GM12865 (cell line): ENCODE measurements at regions not wholly inside any gene's neighbourhood (a gene's known extent, or its start where the extent isn't known, plus 50 kb on each side); places are given as distances from the start of the nearest gene placed in this dataset.

Experiments used
- DNase-seq: peaks from one replicate; pipeline ENCODE4 v3.0.0; 2010; ENCODE audit warnings: low read depth
- H3K4me3 ChIP-seq: 2 replicates; pipeline ENCODE4 v1.5.1; 2011; ENCODE audit warnings: mild to moderate bottlenecking, low read depth, low read length, control low read depth
- TF ChIP-seq, protein P1 (sequence below): IDR thresholded peaks from 2 replicates; pipeline ENCODE4 v1.5.1; 2011; ENCODE audit warnings: low read length, control low read depth, low read depth, inconsistent platforms; ENCODE audit not compliant: insufficient read depth; ENCODE audit errors: missing control alignments

DNA sequence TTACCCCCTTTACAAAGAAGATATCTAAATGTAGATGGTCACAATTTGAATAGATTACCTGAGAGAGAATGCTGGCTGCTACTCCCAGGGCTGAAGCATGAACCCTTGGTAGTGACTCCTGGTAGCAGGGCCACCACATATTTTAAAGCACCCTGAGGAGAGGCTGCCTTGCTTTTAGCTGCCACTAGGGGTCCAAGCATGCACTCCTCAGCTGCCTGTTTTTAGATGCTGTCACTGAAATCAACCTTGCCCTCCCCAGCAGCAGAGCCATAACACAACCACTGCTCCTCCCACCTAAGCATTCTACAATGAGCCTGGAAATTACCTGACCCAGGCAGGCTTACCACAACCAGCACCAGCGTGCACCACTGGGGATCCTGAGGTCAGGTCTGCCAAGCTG lies 850.9 kb downstream of the FAM133A start:
- TF ChIP-seq, protein P1, sequence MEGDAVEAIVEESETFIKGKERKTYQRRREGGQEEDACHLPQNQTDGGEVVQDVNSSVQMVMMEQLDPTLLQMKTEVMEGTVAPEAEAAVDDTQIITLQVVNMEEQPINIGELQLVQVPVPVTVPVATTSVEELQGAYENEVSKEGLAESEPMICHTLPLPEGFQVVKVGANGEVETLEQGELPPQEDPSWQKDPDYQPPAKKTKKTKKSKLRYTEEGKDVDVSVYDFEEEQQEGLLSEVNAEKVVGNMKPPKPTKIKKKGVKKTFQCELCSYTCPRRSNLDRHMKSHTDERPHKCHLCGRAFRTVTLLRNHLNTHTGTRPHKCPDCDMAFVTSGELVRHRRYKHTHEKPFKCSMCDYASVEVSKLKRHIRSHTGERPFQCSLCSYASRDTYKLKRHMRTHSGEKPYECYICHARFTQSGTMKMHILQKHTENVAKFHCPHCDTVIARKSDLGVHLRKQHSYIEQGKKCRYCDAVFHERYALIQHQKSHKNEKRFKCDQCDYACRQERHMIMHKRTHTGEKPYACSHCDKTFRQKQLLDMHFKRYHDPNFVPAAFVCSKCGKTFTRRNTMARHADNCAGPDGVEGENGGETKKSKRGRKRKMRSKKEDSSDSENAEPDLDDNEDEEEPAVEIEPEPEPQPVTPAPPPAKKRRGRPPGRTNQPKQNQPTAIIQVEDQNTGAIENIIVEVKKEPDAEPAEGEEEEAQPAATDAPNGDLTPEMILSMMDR, result no peak
- peak; percentile 1 for DNase-seq
- H3K4me3 ChIP-seq, result no peak overlapping the region

DNA sequence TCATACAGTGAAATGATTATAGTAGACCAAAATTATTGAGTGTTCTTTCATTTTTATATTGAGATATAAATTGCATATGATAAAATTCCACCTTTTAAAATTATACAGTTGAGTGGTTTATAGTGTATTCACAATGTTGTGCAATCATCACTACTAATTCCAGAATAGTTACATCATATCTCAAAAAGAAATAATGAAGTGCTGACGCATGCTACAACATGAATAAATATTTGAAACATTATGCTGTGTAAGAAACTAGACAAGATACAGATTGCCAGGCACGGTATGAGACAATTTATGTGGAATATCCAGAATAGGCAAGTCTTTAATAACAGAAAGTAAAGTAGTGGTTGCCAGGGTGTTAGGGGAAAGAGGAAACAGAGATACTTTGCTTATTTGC lies 871.7 kb downstream of the FAM133A start:
- no peak overlapping the region for H3K4me3 ChIP-seq
- no peak for DNase-seq
- TF ChIP-seq, protein P1, result no peak

DNA sequence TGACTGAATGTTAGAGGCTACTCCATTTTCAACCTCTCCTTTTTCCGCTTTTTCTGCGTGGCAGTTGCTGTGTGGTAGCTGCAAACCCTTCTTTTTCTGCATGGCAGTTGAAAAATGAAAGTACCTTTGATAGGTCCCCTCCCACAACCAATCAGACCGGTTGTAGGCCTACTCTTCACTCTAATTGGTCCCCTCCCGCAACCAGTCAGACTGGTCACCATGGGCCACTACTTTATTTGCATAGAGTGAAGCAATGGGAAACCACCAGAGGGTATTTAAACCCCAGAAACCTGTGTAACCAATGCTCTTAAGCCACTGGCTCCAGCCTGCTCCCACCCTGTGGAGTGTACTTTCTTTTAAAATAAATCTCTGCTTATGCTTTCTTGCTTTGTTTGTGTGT lies 877.8 kb downstream of the FAM133A start:
- H3K4me3 ChIP-seq, result no peak overlapping the region
- no peak for DNase-seq
- TF ChIP-seq, protein P1, result no peak

DNA sequence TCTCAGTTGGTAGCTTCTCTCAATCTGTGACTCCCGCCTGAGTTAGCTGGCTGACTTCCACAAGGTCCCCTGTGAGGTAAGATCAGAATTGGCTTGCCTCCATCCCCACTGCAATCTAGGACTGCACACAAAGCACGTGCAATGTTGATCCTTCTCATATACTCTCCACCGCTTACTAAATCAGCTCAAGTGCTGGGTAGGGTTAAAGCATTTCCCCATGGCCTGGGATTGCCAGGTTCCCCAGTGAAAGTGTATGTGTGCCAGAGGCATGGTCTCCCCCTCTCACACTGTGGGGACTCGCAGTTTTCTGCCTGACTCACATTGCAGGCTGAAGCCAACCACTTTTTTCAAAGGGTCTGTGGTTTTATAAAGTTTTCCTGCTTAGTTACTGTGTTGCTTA lies 886.9 kb downstream of the FAM133A start:
- H3K4me3 ChIP-seq, result no peak overlapping the region
- no peak for DNase-seq
- TF ChIP-seq, protein P1, result no peak

DNA sequence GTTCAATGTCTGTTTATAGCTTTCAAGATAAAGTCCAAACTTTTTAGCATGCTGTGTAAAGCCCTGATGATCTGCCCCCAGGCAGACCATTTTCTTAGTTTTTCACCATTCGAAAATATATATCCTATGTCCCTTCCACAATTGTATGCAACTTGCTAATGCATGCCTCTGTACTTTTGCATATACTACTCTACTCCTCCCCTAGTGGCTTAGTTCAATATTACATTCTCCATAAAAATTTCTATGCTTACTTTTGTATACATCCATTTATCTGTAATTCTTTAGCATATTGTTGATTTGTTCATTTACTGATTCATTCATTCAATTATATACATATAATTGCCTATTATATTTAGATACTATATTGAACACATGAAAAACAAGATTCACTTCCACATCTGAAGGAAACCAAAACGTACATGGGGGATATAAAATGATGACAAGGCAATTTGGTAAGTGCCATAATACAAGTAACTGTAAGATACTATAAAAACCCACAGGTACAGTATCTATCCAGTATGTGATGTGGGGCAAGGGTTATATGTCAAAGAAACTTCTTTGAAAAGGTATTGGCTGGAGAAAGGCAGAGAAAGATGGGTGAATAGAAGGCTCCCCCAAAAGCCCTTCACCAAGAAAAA lies 902.5 kb downstream of the FAM133A start:
- DNase-seq, result no peak
- TF ChIP-seq, protein P1, result no peak
- no peak overlapping the region for H3K4me3 ChIP-seq

DNA sequence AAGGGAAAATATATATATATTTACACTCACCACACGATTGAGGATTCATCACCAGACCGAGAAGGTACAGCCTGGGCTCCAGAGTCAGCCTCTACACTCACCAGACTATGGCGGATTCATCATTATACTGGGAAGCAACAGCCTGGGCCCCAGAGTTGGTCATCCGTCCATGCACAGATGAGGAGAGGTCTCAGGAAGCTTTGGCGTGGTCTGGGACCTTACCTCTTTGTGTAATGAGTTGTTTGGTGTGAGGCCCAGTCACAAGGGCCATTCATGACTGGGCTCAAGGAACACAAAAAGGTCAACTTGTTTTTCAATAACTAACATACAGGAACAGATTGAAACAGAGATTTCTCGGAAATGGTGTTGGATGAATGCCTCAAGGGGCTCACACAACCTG lies 926.1 kb downstream of the FAM133A start:
- TF ChIP-seq, protein P1, result no peak
- H3K4me3 ChIP-seq, result no peak overlapping the region
- no peak for DNase-seq

DNA sequence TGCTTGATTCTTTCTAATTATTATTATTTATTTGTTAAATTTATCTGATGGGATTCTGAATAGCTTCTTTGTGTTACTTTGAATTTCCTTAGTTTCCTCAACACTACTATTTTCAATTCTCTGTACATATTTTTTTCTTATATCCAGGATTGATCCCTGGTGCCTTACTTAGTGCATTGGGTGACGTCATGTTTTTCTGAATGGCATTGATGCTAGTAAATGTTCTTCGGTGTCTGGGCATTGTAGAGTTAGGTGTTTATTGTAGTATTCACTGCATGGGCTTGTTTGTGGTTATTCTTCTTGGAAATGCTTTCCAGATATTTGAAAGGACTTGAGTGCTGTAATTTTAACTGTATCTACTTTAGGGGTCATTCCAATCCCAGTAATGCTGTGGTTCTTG lies 938.1 kb downstream of the FAM133A start:
- H3K4me3 ChIP-seq, result no peak overlapping the region
- no peak for DNase-seq
- TF ChIP-seq, protein P1, result no peak
